Activated T-helper 1 cell treated with anti-CD3 and anti-CD28 coated beads, Interleukin-12 subunit alpha, Interleukin-12 subunit beta, Interleukin-2, Interleukin-4 antibody, amounts not matched to agents 30 ng/mL and 10 ng/mL and 1 ng/mL, durations not matched to agents 14 hours and 24 hours and 36 hours (primary cell): ENCODE measurements at regions not wholly inside any gene's neighbourhood (a gene's known extent, or its start where the extent isn't known, plus 50 kb on each side); places are given as distances from the start of the nearest gene placed in this dataset.
"Not testable (repeated sequence)": the region's sequence is repeated elsewhere in the genome, so short reads cannot be mapped to it uniquely, and the experiment has no call there.

Experiments used
- DNase-seq: peaks from one replicate; pipeline ENCODE4 v3.0.0; 2021; ENCODE audit warnings: low spot score
- H3K27ac Mint-ChIP-seq: one replicate; pipeline ENCODE4 v1.8.0; 2021; ENCODE audit warnings: mild to moderate bottlenecking, mixed read lengths
- H3K27me3 Mint-ChIP-seq: one replicate; pipeline ENCODE4 v1.8.0; 2022; ENCODE audit warnings: mild to moderate bottlenecking, moderate library complexity, mixed read lengths; ENCODE audit not compliant: insufficient read depth
- H3K36me3 Mint-ChIP-seq: one replicate; pipeline ENCODE4 v1.8.0; 2021; ENCODE audit warnings: low read depth, mixed read lengths
- H3K4me1 Mint-ChIP-seq: one replicate; pipeline ENCODE4 v1.8.0; 2021; ENCODE audit warnings: low read depth, mixed read lengths
- H3K4me3 Mint-ChIP-seq: one replicate; pipeline ENCODE4 v1.8.0; 2021; ENCODE audit warnings: mild to moderate bottlenecking, moderate library complexity, mixed read lengths
- H3K9me3 Mint-ChIP-seq: one replicate; pipeline ENCODE4 v1.8.0; 2021; ENCODE audit warnings: mixed read lengths
- intact Hi-C: fragments of 100-400 bp; cut with micrococcal nuclease; formaldehyde crosslinking; loops from one replicate; pipeline ENCODE4 v1.15.1; 2024

- H3K36me3 Mint-ChIP-seq = no peaks in the 10 kb centered on the region
Observed at GRCh38 chr3:124149081-124149480, 157.2 kb upstream of the ROPN1 start.

GRCh38 chr3:124149771-124150170 lies 157.8 kb upstream of the ROPN1 start:
- H3K4me1 Mint-ChIP-seq = no peaks in the 10 kb centered on the region
- intact Hi-C loops = no loop called here
- no peaks in the 10 kb centered on the region for H3K9me3 Mint-ChIP-seq
- H3K27ac Mint-ChIP-seq = no peak overlapping the region
- H3K4me3 Mint-ChIP-seq = no peak overlapping the region
- DNase-seq = no peak
- H3K27me3 Mint-ChIP-seq = peaks cover 2% of the 10 kb centered on the region
- H3K36me3 Mint-ChIP-seq = no peaks in the 10 kb centered on the region

More at GRCh38 chr3:124149081-124149480, 157.2 kb upstream of the ROPN1 start:
- Mint-ChIP-seq H3K27me3 (peaks cover 2% of the 10 kb centered on the region), H3K4me3 (no peak overlapping the region), H3K9me3 (no peaks in the 10 kb centered on the region), H3K27ac (no peak overlapping the region), H3K4me1 (no peaks in the 10 kb centered on the region)
- intact Hi-C loops = no loop called here
- no peak for DNase-seq

GRCh38 chr3:124152891-124153290 lies 161.0 kb upstream of the ROPN1 start:
- H3K9me3 Mint-ChIP-seq, DNase-seq, H3K27ac Mint-ChIP-seq, intact Hi-C loops, H3K36me3 Mint-ChIP-seq, H3K27me3 Mint-ChIP-seq, H3K4me3 Mint-ChIP-seq, H3K4me1 Mint-ChIP-seq: not testable (repeated sequence)

GRCh38 chr3:124156866-124157712 lies 165.2 kb upstream of the ROPN1 start:
- no peak for DNase-seq
- no peaks in the 10 kb centered on the region for H3K27me3 Mint-ChIP-seq
- no peaks in the 10 kb centered on the region for H3K9me3 Mint-ChIP-seq
- no peak overlapping the region for H3K27ac Mint-ChIP-seq
- intact Hi-C loops = no loop called here
- H3K4me1 Mint-ChIP-seq = no peaks in the 10 kb centered on the region
- H3K4me3 Mint-ChIP-seq = no peak overlapping the region
- no peaks in the 10 kb centered on the region for H3K36me3 Mint-ChIP-seq

GRCh38 chr3:124157748-124158147 lies 165.8 kb upstream of the ROPN1 start:
- intact Hi-C loops = no loop called here
- H3K4me3 Mint-ChIP-seq = no peak overlapping the region
- H3K36me3 Mint-ChIP-seq = no peaks in the 10 kb centered on the region
- H3K27ac Mint-ChIP-seq = no peak overlapping the region
- no peaks in the 10 kb centered on the region for H3K27me3 Mint-ChIP-seq
- no peak for DNase-seq
- H3K4me1 Mint-ChIP-seq = no peaks in the 10 kb centered on the region
- H3K9me3 Mint-ChIP-seq = no peaks in the 10 kb centered on the region

- H3K36me3 Mint-ChIP-seq = no peaks in the 10 kb centered on the region
- no peak for DNase-seq
- intact Hi-C loops = no loop called here
- no peaks in the 10 kb centered on the region for H3K9me3 Mint-ChIP-seq
- H3K27me3 Mint-ChIP-seq = no peaks in the 10 kb centered on the region
- H3K27ac Mint-ChIP-seq = no peak overlapping the region
- H3K4me1 Mint-ChIP-seq = no peaks in the 10 kb centered on the region
- no peak overlapping the region for H3K4me3 Mint-ChIP-seq
Observed at GRCh38 chr3:124158168-124158881, 166.4 kb upstream of the ROPN1 start.

- no peak for DNase-seq
- Mint-ChIP-seq H3K9me3 (no peaks in the 10 kb centered on the region), H3K27ac (no peak overlapping the region), H3K36me3 (no peaks in the 10 kb centered on the region), H3K27me3 (no peaks in the 10 kb centered on the region), H3K4me1 (no peaks in the 10 kb centered on the region), H3K4me3 (no peak overlapping the region)
- intact Hi-C loops = no loop called here
Observed at GRCh38 chr3:124161448-124161847, 169.5 kb upstream of the ROPN1 start.

GRCh38 chr3:124163689-124164088 lies 171.8 kb upstream of the ROPN1 start:
- no peak overlapping the region for H3K27ac Mint-ChIP-seq
- no peaks in the 10 kb centered on the region for H3K27me3 Mint-ChIP-seq
- H3K4me1 Mint-ChIP-seq = no peaks in the 10 kb centered on the region
- intact Hi-C loops = no loop called here
- H3K4me3 Mint-ChIP-seq = no peak overlapping the region
- H3K36me3 Mint-ChIP-seq = no peaks in the 10 kb centered on the region
- H3K9me3 Mint-ChIP-seq = no peaks in the 10 kb centered on the region
- no peak for DNase-seq

GRCh38 chr3:124168271-124168670 lies 176.3 kb upstream of the ROPN1 start:
- DNase-seq = no peak
- intact Hi-C loops = no loop called here
- Mint-ChIP-seq H3K9me3 (no peaks in the 10 kb centered on the region), H3K4me3 (no peak overlapping the region), H3K4me1 (no peaks in the 10 kb centered on the region), H3K27me3 (peaks cover 2% of the 10 kb centered on the region), H3K36me3 (no peaks in the 10 kb centered on the region), H3K27ac (no peak overlapping the region)

- Mint-ChIP-seq H3K4me3 (no peak overlapping the region), H3K27me3 (peaks cover 2% of the 10 kb centered on the region), H3K36me3 (no peaks in the 10 kb centered on the region), H3K4me1 (no peaks in the 10 kb centered on the region), H3K9me3 (no peaks in the 10 kb centered on the region), H3K27ac (no peak overlapping the region)
- no peak for DNase-seq
- intact Hi-C loops = no loop called here
Observed at GRCh38 chr3:124172283-124172682, 180.4 kb upstream of the ROPN1 start.

- intact Hi-C loops = no loop called here
- H3K4me3 Mint-ChIP-seq = no peak overlapping the region
Observed at GRCh38 chr3:124172816-124173215, 180.9 kb upstream of the ROPN1 start.

GRCh38 chr3:124174476-124174875 lies 182.6 kb upstream of the ROPN1 start:
- H3K4me1 Mint-ChIP-seq = no peaks in the 10 kb centered on the region
- no peaks in the 10 kb centered on the region for H3K36me3 Mint-ChIP-seq
- DNase-seq = no peak
- H3K4me3 Mint-ChIP-seq = no peak overlapping the region
- no peak overlapping the region for H3K27ac Mint-ChIP-seq
- peaks cover 2% of the 10 kb centered on the region for H3K27me3 Mint-ChIP-seq
- intact Hi-C loops = no loop called here
- no peaks in the 10 kb centered on the region for H3K9me3 Mint-ChIP-seq

More at GRCh38 chr3:124172816-124173215, 180.9 kb upstream of the ROPN1 start:
- DNase-seq = no peak
- Mint-ChIP-seq H3K4me1 (no peaks in the 10 kb centered on the region), H3K27ac (no peak overlapping the region), H3K36me3 (no peaks in the 10 kb centered on the region), H3K27me3 (peaks cover 2% of the 10 kb centered on the region), H3K9me3 (no peaks in the 10 kb centered on the region)
